OCI-LY7 (cell line): ENCODE measurements at regions not wholly inside any gene's neighbourhood (a gene's known extent, or its start where the extent isn't known, plus 50 kb on each side); places are given as distances from the start of the nearest gene placed in this dataset.

ENCODE experiments used
- EZH2phosphoT487 ChIP-seq: fragments of 200-600 bp; sonication (generic); IDR thresholded peaks from 2 replicates; pipeline ENCODE4 v1.6.1; 2018; ENCODE audit warnings: low read depth, borderline replicate concordance, mild to moderate bottlenecking, mixed run types, antibody characterized with exemption, low read length, moderate library complexity, mixed read lengths
- TF ChIP-seq, protein P1 (sequence below): fragments of 200-600 bp; sonication (generic); conservative IDR thresholded peaks from 2 replicates; pipeline ENCODE4 v1.5.1; 2014; ENCODE audit warnings: mild to moderate bottlenecking, antibody characterized with exemption, low read length, moderate library complexity, mixed read lengths

DNA sequence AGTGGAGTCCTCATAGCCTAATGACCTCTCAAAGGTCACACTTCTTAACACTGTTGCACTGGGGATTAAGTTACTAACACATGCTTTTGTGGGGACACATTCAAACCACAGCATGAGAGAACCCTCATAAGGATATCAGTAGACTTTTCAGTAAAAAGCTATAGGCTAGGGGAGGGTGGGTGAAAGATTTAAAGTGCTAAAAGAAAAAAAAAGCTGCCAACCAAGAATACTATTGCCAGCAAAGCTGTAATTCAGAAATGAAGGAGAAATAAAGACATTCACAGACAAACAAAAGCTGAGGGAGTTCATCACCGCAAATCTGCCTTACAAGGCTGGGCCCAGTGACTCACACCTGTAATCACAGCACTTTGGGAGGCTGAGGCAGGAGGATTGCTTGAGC lies 50.4 kb upstream of the PRSS50 start:
- TF ChIP-seq, protein P1, sequence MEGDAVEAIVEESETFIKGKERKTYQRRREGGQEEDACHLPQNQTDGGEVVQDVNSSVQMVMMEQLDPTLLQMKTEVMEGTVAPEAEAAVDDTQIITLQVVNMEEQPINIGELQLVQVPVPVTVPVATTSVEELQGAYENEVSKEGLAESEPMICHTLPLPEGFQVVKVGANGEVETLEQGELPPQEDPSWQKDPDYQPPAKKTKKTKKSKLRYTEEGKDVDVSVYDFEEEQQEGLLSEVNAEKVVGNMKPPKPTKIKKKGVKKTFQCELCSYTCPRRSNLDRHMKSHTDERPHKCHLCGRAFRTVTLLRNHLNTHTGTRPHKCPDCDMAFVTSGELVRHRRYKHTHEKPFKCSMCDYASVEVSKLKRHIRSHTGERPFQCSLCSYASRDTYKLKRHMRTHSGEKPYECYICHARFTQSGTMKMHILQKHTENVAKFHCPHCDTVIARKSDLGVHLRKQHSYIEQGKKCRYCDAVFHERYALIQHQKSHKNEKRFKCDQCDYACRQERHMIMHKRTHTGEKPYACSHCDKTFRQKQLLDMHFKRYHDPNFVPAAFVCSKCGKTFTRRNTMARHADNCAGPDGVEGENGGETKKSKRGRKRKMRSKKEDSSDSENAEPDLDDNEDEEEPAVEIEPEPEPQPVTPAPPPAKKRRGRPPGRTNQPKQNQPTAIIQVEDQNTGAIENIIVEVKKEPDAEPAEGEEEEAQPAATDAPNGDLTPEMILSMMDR: no peak
- no peak for TF ChIP-seq EZH2phosphoT487
